Glutamatergic neuron (in vitro differentiated cells): ENCODE measurements at regions not wholly inside any gene's neighbourhood (a gene's known extent, or its start where the extent isn't known, plus 50 kb on each side); places are given as distances from the start of the nearest gene placed in this dataset.

Experiments used
- DNase-seq: peaks from one replicate; pipeline ENCODE4 v3.0.0; 2022
- H3K27ac Mint-ChIP-seq: one replicate; pipeline ENCODE4 v1.8.0; 2020; ENCODE audit warnings: mild to moderate bottlenecking, mixed read lengths, inconsistent platforms; ENCODE audit not compliant: unreplicated experiment
- H3K27me3 Mint-ChIP-seq: one replicate; pipeline ENCODE4 v1.8.0; 2020; ENCODE audit warnings: mild to moderate bottlenecking, moderate library complexity, mixed read lengths, inconsistent platforms; ENCODE audit not compliant: unreplicated experiment
- H3K36me3 Mint-ChIP-seq: one replicate; pipeline ENCODE4 v1.8.0; 2020; ENCODE audit warnings: mild to moderate bottlenecking, mixed read lengths, inconsistent platforms; ENCODE audit not compliant: unreplicated experiment
- H3K4me1 Mint-ChIP-seq: one replicate; pipeline ENCODE4 v1.8.0; 2020; ENCODE audit warnings: mild to moderate bottlenecking, low read depth, mixed read lengths, inconsistent platforms; ENCODE audit not compliant: unreplicated experiment
- H3K4me3 Mint-ChIP-seq: one replicate; pipeline ENCODE4 v1.8.0; 2020; ENCODE audit warnings: mild to moderate bottlenecking, mixed read lengths, inconsistent platforms; ENCODE audit not compliant: unreplicated experiment
- H3K9me3 Mint-ChIP-seq: one replicate; pipeline ENCODE4 v1.8.0; 2020; ENCODE audit warnings: mild to moderate bottlenecking, moderate library complexity, mixed read lengths, inconsistent platforms; ENCODE audit not compliant: unreplicated experiment
- CTCF ChIP-seq: fragments of 200-600 bp; sonication (generic); IDR thresholded peaks from one replicate; pipeline ENCODE4 v1.5.0; 2021; ENCODE audit not compliant: partially characterized antibody, unreplicated experiment

GRCh38 chr9:3575821-3576220 is 50.0 kb upstream of the RFX3 start:
- Mint-ChIP-seq H3K27ac (no peak overlapping the region), H3K36me3 (peaks cover 2% of the 10 kb centered on the region), H3K9me3 (no peaks in the 10 kb centered on the region), H3K4me3 (no peak overlapping the region), H3K27me3 (no peaks in the 10 kb centered on the region), H3K4me1 (no peaks in the 10 kb centered on the region)
- DNase-seq, result no peak
- no peak for TF ChIP-seq CTCF
